ENCODE measurements at regions not wholly inside any gene's neighbourhood (a gene's known extent, or its start where the extent isn't known, plus 50 kb on each side); places are given as distances from the start of the nearest gene placed in this dataset.

- TF ChIP-seq CTCF (IDR thresholded peaks at IDR 0.05; ENCODE audit: poor library complexity, severe bottlenecking) (no peak), POLR2AphosphoS5 (IDR thresholded peaks at IDR 0.05) (no peak)
Measured at GRCh38 chr1:11594625-11595024, 59.6 kb downstream of the FBXO2 start.
